Nephron progenitor cell (in vitro differentiated cells): ENCODE measurements at regions not wholly inside any gene's neighbourhood (a gene's known extent, or its start where the extent isn't known, plus 50 kb on each side); places are given as distances from the start of the nearest gene placed in this dataset.

Source experiments
- DNase-seq: peaks from one replicate; pipeline ENCODE4 v3.0.0; 2021
- H3K27ac Mint-ChIP-seq: 2 replicates; pipeline ENCODE4 v1.8.0; 2021; ENCODE audit warnings: mild to moderate bottlenecking, moderate library complexity, mixed read lengths
- H3K27me3 Mint-ChIP-seq: 2 replicates; pipeline ENCODE4 v1.8.0; 2021; ENCODE audit warnings: mild to moderate bottlenecking, low read depth, mixed read lengths; ENCODE audit not compliant: poor library complexity
- H3K36me3 Mint-ChIP-seq: 2 replicates; pipeline ENCODE4 v1.8.0; 2021; ENCODE audit warnings: low read depth, mixed read lengths
- H3K4me1 Mint-ChIP-seq: 2 replicates; pipeline ENCODE4 v1.8.0; 2021; ENCODE audit warnings: mixed read lengths
- H3K4me3 Mint-ChIP-seq: 2 replicates; pipeline ENCODE4 v1.8.0; 2021; ENCODE audit warnings: mild to moderate bottlenecking, moderate library complexity, mixed read lengths
- H3K9me3 Mint-ChIP-seq: 2 replicates; pipeline ENCODE4 v1.8.0; 2021; ENCODE audit warnings: mild to moderate bottlenecking, moderate library complexity, mixed read lengths
- CTCF ChIP-seq: fragments of 200-600 bp; sonication (generic); IDR thresholded peaks from 2 replicates; pipeline ENCODE4 v1.5.0; 2021; ENCODE audit warnings: antibody characterized with exemption

- Mint-ChIP-seq H3K4me3 (no peak overlapping the region), H3K9me3 (peaks cover 20% of the 10 kb centered on the region), H3K4me1 (peaks cover 27% of the 10 kb centered on the region), H3K27me3 (peaks cover 5% of the 10 kb centered on the region), H3K27ac (no peak overlapping the region), H3K36me3 (peaks cover 6% of the 10 kb centered on the region)
- peak; percentile 12 for DNase-seq
- no peak for TF ChIP-seq CTCF
Measured at GRCh38 chr4:146029939-146030710, 91.5 kb upstream of the ZNF827 start.

DNA sequence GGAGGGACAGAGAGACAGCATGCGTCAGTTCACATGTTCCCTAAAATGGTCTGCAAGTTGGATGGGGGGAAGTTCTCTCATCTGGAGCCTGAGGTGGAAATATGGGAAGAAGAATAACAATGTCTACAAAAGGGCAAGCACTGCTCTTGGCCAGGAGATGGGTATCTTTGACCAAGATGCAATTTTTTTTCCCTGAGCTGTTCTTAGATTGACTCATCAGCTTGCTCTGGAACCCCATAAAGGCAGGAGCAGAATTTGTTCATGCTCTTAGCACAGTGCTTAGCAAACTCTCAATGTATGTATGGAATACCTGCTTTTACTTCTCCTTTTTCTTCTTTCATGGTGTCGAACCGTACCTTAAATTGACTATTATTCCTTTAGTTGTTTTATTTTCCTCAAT, 90.5 kb upstream of the ZNF827 start:
- Mint-ChIP-seq H3K4me1 (peaks cover 27% of the 10 kb centered on the region), H3K36me3 (peaks cover 5% of the 10 kb centered on the region), H3K9me3 (peaks cover 10% of the 10 kb centered on the region), H3K27me3 (peaks cover 5% of the 10 kb centered on the region), H3K4me3 (no peak overlapping the region), H3K27ac (no peak overlapping the region)
- no peak for TF ChIP-seq CTCF
- no peak for DNase-seq

DNA sequence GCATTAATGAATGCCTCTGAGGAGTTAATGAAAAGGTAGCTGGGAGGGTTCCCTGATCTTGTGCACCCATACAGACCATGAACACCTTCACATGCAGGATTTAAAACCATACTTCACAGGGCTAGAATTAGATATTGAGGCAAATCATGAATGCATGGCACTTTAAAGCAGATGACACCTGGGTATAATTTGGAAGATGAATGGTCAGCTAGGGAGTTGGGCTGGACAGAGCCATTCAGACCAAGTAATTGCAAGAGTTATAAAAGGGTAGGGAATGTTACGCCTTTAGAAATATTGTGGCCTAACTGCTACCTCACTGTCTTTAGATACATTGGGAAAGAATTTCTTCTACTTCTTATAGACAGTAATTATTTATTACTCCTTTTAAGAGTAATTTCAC, 89.1 kb upstream of the ZNF827 start:
- Mint-ChIP-seq H3K4me1 (peaks cover 24% of the 10 kb centered on the region), H3K36me3 (no peaks in the 10 kb centered on the region), H3K4me3 (no peak overlapping the region), H3K27ac (no peak overlapping the region), H3K9me3 (no peaks in the 10 kb centered on the region), H3K27me3 (peaks cover 5% of the 10 kb centered on the region)
- TF ChIP-seq CTCF, result no peak
- no peak for DNase-seq

- peaks cover 5% of the 10 kb centered on the region for H3K27me3 Mint-ChIP-seq
Measured at GRCh38 chr4:146023334-146023967, 84.8 kb upstream of the ZNF827 start.

GRCh38 chr4:146022541-146022940, 83.9 kb upstream of the ZNF827 start:
- Mint-ChIP-seq H3K4me3 (no peak overlapping the region), H3K27me3 (peaks cover 5% of the 10 kb centered on the region), H3K27ac (no peak overlapping the region), H3K36me3 (no peaks in the 10 kb centered on the region), H3K9me3 (no peaks in the 10 kb centered on the region), H3K4me1 (no peaks in the 10 kb centered on the region)
- TF ChIP-seq CTCF, result no peak
- no peak for DNase-seq

More at GRCh38 chr4:146023334-146023967, 84.8 kb upstream of the ZNF827 start:
- Mint-ChIP-seq H3K4me1 (no peaks in the 10 kb centered on the region), H3K4me3 (no peak overlapping the region), H3K9me3 (no peaks in the 10 kb centered on the region), H3K36me3 (no peaks in the 10 kb centered on the region), H3K27ac (no peak overlapping the region)
- no peak for DNase-seq
- TF ChIP-seq CTCF, result no peak

DNA sequence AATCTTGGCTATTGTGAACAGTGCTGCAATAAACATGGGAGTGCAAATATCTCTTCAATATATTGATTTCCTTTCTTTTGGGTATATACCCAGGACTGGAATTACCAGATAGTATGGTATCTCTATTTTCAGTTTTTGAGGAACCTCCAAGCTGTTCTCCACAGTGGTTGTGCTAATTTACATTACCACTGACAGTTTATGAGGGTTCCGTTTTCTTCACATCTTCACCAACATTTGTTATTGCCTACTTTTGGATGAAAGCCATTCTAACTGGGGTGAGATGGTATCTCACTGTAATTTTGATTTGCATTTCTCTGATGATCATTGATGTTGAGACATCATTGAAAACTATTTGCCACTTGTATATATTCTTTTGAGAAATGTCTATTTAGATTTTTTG, 79.6 kb upstream of the ZNF827 start:
- no peaks in the 10 kb centered on the region for H3K4me1 Mint-ChIP-seq
- H3K9me3 Mint-ChIP-seq, result no peaks in the 10 kb centered on the region
- TF ChIP-seq CTCF, result no peak
- no peaks in the 10 kb centered on the region for H3K36me3 Mint-ChIP-seq
- H3K27me3 Mint-ChIP-seq, result peaks cover 7% of the 10 kb centered on the region
- H3K27ac Mint-ChIP-seq, result no peak overlapping the region
- no peak overlapping the region for H3K4me3 Mint-ChIP-seq
- no peak for DNase-seq
